ENCODE measurements at regions not wholly inside any gene's neighbourhood (a gene's known extent, or its start where the extent isn't known, plus 50 kb on each side); places are given as distances from the start of the nearest gene placed in this dataset.

GRCh38 chr22:47380692-47381091 is 618.2 kb downstream of the TBC1D22A start:
- DNase-seq (ENCODE audit: low spot score), result no peak

- DNase-seq (ENCODE audit: low spot score), result no peak
Observed at GRCh38 chr22:47379037-47379436, 616.6 kb downstream of the TBC1D22A start.

- no peak for DNase-seq (ENCODE audit: low spot score)
Observed at GRCh38 chr22:47377926-47378560, 615.6 kb downstream of the TBC1D22A start.

- DNase-seq (ENCODE audit: low spot score), result no peak
Observed at GRCh38 chr22:47376901-47377505, 614.6 kb downstream of the TBC1D22A start.

GRCh38 chr22:47376322-47376700 is 613.9 kb downstream of the TBC1D22A start:
- no peak for DNase-seq (ENCODE audit: low spot score)

GRCh38 chr22:47375621-47376321 is 613.3 kb downstream of the TBC1D22A start:
- DNase-seq (ENCODE audit: low spot score), result no peak

GRCh38 chr22:47374901-47375575 is 612.6 kb downstream of the TBC1D22A start:
- no peak for DNase-seq (ENCODE audit: low spot score)

GRCh38 chr22:47374273-47374771 is 611.9 kb downstream of the TBC1D22A start:
- DNase-seq (ENCODE audit: low spot score), result no peak

GRCh38 chr22:47373648-47374272 is 611.3 kb downstream of the TBC1D22A start:
- DNase-seq (ENCODE audit: low spot score), result no peak

GRCh38 chr22:47372596-47373385 is 610.3 kb downstream of the TBC1D22A start:
- no peak for DNase-seq (ENCODE audit: low spot score)

GRCh38 chr22:47372111-47372581 is 609.7 kb downstream of the TBC1D22A start:
- DNase-seq (ENCODE audit: low spot score), result no peak

GRCh38 chr22:47371263-47372090 is 609.0 kb downstream of the TBC1D22A start:
- DNase-seq (ENCODE audit: low spot score), result no peak

GRCh38 chr22:47370448-47371262 is 608.2 kb downstream of the TBC1D22A start:
- no peak for DNase-seq (ENCODE audit: low spot score)

GRCh38 chr22:47369431-47370015 is 607.1 kb downstream of the TBC1D22A start:
- DNase-seq (ENCODE audit: low spot score), result no peak

GRCh38 chr22:47369020-47369419 is 606.6 kb downstream of the TBC1D22A start:
- no peak for DNase-seq (ENCODE audit: low spot score)

GRCh38 chr22:47367993-47368945 is 605.8 kb downstream of the TBC1D22A start:
- no peak for DNase-seq (ENCODE audit: low spot score)

GRCh38 chr22:47367107-47367690 is 604.7 kb downstream of the TBC1D22A start:
- DNase-seq (ENCODE audit: low spot score), result no peak

Measured in umbilical cord (tissue), 1 donor.